Activated CD4-positive, CD25-positive, alpha-beta regulatory T cell (primary cell): ENCODE measurements at regions not wholly inside any gene's neighbourhood (a gene's known extent, or its start where the extent isn't known, plus 50 kb on each side); places are given as distances from the start of the nearest gene placed in this dataset.

Experiments
- DNase-seq, 4 experiments: peaks; one replicate each; lab custom pipeline; 2025; lab: John Stamatoyannopoulos, UW

DNA sequence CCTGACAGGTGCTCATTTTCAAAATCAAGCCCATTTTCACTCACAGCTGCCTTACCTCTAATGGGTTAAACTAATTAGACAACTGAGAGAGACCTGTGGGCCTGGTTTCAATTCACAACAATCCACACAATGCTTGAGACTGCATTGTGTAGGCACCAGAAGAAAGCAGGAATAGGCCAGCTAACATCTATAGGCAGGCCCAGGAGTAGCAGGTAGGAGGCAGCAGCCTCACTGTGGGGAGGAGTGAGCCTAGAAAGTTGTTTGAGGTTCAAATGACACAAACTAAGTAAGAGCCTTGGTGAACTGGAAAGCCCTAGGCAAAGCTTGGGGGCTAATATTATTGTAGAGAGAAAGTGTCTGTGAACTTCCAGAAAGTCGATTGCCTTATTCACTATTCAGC lies 289.5 kb upstream of the CCDC196 start:
- no peak for DNase-seq

DNA sequence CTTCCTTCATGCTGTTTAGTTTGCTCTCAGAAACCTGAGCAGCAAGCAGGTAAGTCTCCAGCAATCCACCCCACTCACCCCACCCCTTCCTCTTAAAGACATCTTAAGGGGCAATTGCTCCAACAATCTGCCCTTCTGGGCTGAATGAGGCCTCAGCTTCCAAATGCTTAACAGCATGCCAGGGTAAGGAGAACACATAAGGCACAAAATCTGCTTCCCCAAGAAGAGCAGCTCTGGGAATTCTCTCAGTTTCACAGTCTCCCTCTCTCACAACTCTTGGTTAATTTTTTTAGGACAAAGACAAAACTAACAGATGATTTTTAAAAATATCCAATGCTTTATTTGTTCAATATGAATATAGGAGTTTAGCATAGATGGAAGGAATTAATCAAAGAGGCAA lies 288.9 kb upstream of the CCDC196 start:
- no peak for DNase-seq

DNA sequence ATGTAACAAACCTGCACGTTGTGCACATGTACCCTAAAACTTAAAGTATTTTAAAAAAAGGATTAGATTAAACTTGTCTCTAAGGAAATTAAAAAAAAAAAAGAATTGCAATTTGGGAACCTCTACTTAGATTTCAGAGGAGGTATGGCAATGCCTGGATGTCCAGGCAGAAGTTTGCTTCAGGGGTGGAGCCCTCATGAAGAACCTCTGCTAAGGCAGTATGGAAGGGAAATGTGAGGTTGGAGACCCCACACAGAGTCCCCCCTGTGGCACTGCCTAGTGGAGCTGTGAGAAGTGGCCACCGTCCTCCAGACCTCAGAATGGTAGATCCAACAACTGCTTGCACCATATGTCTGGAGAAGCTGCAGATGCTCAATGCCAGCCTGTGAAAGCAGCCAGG lies 279.6 kb upstream of the CCDC196 start:
- DNase-seq, result no peak

DNA sequence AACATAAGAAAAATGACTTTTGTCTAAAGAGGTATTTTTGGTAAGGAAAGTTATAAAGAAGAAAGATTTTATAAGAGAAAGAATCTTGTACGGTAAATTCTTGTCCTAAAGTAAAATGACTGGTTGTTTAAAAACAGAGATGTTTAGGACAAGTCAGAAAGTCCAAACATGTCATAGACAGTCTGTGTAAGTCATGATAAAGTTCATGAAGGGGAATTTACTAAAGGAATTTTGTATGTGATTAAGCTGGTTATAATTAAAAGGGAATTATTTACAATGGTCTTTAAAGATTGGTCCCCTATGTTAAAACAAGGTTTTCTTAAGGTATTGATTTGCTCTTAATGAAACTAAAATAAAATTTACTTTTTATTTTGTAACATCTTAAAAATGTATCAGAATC lies 269.4 kb upstream of the CCDC196 start:
- no peak for DNase-seq

DNA sequence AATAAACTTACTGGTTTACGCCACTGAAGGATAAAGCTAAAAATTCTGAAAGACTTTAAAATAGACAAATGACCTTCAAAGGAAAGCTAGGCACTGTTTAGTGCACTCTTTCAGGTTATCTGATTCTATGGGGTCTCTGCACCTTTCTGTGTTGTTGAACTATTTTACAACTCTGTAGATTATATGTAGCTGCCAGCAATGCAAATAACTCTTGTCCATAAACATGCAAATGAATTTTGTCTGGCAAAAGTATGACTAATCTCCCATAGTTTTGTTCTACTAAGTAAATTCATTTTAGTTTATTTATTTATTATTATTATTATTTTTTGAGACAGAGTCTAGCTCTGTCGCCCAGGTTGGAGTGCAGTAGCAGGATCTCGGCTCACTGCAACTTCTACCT lies 266.3 kb upstream of the CCDC196 start:
- no peak for DNase-seq

DNA sequence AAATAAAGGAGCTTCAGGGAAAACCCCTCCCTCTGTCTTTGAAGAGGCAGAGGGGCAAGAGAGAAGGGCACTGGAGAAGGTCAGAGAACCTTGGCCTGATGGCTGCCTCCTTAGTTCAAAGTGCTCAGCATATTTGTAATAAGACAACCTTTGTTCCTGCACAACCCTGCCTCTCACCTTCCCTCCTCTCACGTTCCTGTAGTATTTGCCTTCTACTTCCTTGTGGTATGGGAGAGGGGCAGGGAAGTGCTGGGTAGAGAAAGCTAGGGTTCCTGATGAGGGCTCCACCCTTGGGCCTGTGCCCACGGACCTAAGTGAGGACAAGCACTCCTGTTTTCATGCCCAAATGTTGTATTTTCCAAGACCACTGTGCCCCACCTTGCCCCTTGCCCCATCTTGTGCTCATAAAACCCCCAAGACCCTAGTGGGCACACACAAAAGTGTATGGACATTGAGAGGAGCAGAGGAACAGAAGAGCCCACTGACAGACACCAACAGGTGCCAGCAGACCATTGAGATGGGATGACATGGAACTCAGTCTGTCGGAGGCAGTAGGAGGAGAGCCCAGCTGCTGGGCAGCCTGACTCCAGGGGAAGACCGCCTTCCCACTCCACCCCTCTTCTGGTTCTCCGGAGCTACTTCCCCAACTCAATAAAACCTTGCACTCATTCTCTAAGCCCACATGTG lies 261.5 kb upstream of the CCDC196 start:
- no peak for DNase-seq

DNA sequence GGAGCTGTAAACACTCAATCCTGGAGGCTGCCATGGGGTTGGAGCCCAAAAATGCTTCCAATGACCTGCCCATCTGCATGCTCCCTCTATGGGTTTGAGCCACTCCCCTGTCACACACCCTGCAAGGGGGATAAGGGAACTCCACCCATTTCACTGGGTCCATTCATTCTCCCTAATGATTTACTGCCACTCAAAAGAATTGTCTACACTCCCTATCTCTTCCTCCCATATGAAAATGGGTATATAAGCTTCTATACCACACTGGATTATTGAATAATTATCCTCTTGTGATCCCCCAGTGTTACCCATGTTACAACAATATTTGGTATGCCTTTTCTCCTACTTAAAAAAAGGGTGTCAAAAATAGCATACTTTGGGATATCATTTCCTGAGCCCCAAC lies 260.8 kb upstream of the CCDC196 start:
- no peak for DNase-seq

DNA sequence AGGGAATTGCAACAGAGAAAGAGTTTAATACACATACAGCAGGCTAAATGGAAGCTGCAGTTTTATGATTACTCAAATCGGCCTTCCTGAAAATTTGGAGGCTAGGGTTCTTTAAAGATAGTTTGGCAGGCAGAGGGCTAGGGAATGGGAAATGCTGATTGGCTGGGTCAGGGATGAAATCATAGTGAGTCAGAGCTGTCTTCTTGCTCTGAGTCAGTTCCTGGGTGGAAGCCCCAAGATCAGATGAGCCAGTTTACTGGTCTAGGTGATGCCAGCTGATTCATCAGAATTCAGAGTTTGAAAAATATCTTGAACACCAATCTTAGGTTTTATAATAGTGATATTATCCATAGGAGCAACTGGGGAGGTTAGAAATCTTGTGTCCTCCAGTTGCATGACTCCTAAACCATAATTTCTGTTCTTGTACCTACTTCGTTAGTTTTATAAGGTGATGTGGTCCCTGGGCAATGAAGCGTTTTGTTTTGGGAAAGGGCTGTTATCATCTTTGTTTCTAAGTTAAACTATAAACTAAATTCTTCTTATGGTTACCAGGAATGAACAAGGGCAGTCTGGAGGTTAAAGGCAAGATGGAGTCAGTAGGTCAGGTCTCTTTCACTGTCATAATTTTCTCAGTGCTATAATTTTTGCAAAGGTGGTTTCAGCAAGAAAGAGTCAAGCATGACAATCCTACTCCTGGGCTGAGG lies 257.8 kb upstream of the CCDC196 start:
- no peak for DNase-seq

DNA sequence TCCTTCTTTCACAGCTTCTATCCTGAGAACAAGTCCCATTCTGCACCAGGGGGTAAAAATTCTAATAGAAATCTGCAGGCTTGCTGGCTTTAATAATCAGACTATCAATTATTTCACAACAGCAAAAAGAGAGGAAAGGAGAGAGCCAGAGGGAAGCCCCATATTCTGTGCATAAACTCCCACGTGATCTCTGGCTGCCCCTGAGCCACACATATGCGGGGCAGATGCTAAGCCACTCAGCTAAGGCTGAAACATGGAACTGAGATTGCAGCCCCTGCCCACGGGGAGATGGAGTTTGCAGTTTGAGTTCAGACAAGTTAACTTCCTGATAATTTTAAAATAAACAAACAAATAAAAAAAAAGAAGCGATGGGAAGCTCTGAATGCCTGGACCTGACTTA lies 254.4 kb upstream of the CCDC196 start:
- DNase-seq, result no peak

DNA sequence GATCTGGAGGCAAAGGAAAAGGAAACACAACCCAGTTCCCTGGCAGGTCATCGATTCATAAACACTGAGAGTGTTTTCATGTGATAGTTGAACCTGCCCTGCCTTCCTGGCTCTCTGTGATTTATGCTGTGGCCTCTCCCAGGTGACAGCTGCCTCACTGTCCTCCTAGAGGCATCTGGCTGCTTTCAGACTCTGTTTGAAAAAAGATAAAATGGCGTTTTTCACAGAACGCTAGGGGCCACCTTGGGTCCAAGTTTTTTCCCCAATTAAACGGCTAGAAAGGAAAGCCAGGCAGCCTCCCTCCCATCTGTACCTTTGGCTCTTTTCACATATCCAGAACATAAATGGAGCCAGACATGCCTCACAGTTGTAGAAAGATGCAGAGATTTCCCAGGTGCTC lies 252.6 kb upstream of the CCDC196 start:
- no peak for DNase-seq

DNA sequence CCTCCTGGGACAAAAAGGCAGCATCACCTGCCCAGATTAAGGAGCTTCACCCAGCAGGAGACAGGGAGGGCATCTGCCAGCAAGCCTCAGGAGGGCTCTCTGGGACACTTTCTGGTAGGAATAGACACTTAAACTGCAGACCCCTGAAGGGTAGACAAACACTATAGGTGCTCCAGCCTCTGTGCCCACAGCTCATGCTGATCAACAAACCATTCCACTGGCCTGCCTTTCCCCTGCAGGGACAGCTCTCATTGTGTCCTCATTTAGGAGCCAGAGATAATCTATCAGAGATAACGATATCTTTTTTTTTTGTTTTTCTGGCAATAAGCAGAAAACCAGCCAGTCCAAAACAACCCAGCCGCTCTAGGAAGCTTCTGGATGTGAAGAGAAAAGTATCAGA lies 251.8 kb upstream of the CCDC196 start:
- DNase-seq, result no peak

DNA sequence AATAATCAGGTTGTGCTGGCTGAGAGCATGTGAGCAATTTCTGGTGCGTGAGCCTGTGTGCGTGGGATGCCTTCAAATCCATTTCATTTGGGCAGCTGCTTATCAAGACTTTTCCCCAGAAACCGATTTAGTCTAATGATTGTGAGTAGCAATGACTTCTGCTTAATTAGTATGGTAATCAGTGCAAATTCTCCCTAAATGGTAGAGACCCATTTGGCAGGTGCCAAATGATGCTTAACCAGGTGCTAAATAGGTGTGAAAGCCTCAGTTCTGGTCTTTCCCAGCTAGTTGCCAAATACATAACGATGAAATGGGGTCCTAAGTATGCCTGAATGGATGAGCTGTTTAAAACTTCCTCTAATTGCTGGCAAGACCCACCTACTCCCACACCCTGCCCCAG lies 248.4 kb upstream of the CCDC196 start:
- no peak for DNase-seq

DNA sequence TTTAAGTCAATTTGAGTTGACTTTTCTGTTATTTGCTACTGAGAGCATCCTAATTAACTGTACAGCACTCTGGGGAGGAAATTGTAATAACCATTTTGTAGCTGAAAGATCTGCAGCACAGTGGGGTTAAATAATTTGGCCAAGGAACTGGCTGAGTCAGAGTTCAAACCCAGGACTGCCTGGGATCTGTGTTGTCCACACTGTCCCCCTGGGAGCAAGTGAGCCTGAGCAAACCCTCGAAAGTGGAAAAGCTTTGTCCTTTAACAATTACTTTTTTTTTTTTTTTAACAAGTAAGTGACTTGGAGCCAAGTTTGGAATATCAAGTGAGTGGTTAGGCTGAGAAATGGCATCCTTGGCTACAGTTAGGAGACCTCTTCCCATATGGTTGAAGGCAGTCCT lies 247.2 kb upstream of the CCDC196 start:
- DNase-seq, result no peak

DNA sequence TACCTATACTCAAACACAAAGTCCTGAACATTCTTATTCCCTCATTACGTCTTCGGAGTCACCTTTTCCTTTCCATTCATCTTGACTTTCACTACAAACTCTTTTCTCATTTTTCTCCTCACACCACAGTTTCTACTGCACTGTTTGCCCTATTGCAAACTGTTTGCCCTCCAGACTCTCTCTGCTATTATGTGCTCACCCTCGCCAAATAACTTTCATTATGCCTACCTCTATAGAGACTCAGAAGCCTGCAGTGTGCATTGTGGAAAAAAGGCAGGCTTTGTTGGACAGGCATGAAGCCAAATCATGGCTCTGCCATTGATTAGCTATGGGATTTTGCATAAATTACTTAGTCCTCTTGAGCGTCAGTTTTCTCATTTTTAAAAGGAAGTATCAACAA lies 246.6 kb upstream of the CCDC196 start:
- DNase-seq, result no peak

DNA sequence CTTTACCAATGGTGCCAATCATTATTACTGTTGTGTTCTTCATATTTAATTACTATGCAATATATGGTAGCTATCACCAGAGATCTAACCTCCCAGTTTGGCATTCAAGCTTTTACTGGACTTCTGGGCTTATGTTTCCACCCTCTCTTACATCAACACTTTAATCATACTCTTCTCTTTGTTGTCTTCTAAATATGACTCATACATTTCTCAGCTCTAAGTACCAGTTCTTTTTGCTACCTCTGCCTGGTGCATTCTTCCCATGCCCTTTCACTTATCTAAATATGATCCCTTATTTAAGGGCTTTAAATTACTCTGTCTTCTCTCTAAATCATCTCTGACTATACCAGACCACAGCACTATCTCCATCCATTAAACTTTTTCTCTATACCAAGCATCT lies 246.1 kb upstream of the CCDC196 start:
- no peak for DNase-seq

DNA sequence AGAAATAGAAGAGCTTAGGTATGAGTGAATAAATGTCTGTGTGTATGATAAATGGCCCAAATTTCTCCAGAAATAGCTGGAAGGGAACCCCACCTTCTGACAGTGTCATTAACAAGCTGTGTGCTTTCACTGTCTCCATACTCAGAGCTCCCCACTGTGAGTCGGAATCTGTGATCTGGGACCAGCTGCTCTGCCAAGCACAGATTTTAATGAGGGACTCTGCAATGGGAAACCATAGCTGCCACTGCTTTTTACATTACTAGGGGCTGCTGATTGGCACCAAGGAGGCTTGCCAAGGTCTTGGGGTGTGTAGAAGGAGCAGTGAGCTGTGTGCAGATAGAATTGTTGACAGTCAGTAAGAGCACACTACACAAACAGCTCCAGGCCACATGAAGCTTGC lies 244.2 kb upstream of the CCDC196 start:
- DNase-seq, result no peak

DNA sequence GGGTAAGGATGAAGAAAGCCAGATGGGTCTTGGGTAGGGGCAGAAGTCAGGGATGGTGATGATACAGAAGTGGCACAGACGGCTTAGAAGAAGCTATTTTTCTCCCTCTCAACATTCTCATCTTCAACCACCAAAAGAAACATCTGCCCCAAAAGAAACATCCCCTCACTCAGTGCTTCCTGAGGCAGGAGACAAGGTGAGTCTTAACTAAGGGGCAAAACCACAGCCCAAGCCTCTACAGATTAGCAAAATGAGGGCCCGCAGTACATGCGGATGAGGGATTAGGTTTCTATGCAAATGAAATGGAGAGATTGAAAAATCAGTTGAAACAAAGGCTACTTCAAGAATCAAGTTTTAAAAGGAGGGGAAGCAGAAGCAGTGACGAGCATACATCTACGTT lies 241.3 kb upstream of the CCDC196 start:
- no peak for DNase-seq

DNA sequence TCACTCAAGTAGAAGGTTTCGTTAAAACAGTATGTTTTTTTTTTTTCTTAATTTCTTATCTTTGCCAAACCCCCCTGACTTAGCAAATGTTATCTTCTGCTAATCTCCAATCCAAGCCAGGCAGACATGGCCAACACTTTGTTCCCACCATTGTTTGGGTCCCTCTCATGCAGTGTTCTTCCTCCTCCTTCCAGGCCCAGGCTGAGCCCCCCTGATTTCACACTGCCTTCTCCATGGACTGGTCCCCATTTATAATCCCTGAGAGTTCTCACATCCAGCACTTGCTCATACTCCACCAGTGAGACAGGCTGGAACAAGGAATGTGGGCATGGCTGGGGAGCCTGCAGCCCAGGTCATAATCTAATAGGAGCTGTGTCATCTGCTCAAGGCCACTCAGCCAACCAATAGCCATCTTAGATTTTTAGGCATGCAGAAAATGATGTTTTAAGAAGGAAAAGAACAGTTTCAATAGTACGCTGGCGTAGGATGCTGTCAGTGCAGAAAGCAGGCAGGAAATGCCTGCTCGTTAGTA lies 238.4 kb upstream of the CCDC196 start:
- no peak for DNase-seq

DNA sequence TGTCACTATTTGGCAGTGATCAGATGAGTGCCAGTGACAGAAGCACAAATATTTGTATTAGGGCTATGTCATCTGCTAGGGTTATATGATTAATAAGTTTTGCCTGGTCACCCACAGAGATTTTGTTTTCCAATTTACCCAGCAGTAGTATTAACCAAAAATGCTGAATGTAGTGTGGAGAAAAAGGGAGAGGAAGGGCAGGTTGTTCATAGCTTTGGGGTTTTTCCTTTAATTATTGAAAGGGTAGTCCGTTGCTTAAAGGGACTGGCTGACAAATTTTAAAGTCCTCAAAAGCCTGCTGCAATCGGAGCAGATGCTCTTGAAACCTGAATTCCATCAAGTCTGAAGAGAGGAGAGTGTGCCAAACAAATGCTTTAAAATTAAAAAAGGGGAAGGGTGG lies 237.9 kb upstream of the CCDC196 start:
- no peak for DNase-seq

DNA sequence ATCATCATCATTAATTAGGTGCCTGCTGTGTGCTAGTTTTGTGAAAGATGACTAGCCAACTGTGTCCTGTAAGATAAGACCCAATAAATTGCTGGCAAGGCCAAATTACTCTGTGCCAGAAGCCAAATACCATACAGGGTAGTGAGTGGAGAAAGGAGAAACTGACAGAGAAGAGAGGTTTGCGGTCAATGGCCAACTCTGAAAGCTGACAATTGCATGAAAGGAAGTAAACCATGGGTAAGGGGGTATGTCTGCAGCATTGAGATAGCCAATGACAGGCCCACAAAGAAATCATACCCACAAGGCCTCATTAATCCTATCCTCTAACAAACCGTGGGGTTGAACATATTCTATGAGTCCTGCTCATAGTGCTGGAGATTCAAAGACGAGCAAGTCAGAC lies 236.6 kb upstream of the CCDC196 start:
- no peak for DNase-seq

DNA sequence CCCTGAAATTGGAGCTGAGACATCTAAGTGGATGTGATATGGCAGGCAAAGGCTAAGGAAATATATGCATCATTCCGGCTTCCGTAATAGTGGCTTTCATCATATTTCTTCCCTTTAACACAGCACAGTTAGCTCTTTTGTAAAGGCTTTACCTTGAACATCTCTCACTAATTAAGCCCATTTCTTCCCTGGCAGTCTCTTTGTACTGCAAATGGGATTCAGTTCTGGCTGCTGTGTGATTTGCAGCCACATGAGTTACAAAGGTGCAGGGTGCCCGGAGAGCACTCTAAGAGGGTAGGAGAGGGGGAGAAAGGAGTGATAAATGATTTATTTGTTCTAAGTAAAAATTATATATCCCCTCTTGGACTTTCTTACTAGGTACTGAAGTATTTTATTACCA lies 232.1 kb upstream of the CCDC196 start:
- DNase-seq, result no peak

DNA sequence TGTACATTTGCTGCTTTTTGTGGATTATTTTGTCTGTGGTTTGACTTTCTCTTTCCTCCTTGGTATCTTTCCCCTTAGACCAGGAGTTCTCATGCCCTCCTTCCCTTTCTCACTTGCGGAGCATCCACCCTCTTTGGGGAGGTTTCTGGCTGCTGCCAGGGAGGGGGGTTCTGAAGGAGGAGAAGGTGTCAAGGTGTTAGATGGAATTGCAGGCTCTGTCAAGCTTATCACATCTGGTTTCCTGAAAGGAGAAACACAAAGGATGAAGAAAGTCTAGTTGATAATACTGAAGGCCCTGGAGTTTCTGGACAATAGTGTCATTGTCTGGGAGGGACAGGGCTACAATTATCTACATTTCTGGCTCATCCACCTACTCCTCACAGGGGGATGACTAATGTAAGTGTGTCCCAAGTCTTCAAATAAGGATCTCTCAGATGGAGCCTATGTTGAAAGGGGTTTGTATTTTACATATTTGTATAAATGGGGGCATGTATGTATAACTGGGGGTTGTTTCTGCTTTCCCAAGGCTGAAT lies 217.3 kb upstream of the CCDC196 start:
- DNase-seq, result no peak

DNA sequence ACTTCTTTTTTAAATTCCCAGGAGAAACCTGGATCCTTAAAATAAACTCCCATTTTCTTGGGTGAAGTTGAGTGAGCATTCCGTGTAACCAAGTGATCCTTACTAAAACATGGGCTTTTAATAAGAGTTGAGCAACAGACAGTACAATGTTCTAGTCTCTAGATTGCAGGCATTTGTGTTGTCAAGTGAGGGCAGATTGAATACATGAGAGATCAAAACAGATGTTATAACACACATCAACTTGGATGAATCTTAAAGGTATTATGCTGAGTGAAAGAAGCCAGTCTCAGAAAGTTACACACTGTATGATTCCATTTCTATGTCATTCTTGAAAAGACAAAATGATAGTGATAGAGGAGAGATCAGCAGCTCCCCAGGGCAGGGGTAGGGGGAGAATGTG lies 213.9 kb upstream of the CCDC196 start:
- DNase-seq, result no peak
